Prostate gland (tissue), 2 donors: ENCODE measurements at regions not wholly inside any gene's neighbourhood (a gene's known extent, or its start where the extent isn't known, plus 50 kb on each side); places are given as distances from the start of the nearest gene placed in this dataset.

Source experiments
- CTCF ChIP-seq, 4 experiments: fragments of 200-600 bp in 2 of 4; fragments of 450-650 bp in 2 of 4; sonication (generic) in 2 of 4; IDR thresholded peaks; 1 replicate in 3 of 4; 2 replicates in 1 of 4; pipeline ENCODE4 v1.5.1; 2016 to 2019; ENCODE audit warnings: antibody characterized with exemption in 4 of 4, mild to moderate bottlenecking in 2 of 4, moderate library complexity in 2 of 4
- POLR2A ChIP-seq: fragments of 450-650 bp; IDR thresholded peaks from one replicate; pipeline ENCODE4 v1.6.1; 2016; ENCODE audit warnings: antibody characterized with exemption, mild to moderate bottlenecking
- POLR2AphosphoS5 ChIP-seq: sonication (generic); formaldehyde crosslinking; IDR thresholded peaks from one replicate; pipeline ENCODE4 v1.6.1; 2017; ENCODE audit warnings: antibody characterized with exemption

- TF ChIP-seq POLR2AphosphoS5, result no peak
- TF ChIP-seq CTCF (IDR thresholded peaks at IDR 0.05), result no peak
- TF ChIP-seq POLR2A, result no peak
These were observed 97.7 kb upstream of the DOCK9 start for GRCh38 chr13:99075268-99076191.
